IMR-90 (cell line): ENCODE measurements at regions not wholly inside any gene's neighbourhood (a gene's known extent, or its start where the extent isn't known, plus 50 kb on each side); places are given as distances from the start of the nearest gene placed in this dataset.

Experiments
- ATAC-seq: fragments of 200-7000 bp; cut with Tn5 transposase; 2 replicates; pipeline ENCODE4 v1.9.1; 2020; ENCODE audit warnings: low read depth, mild to moderate bottlenecking, moderate library complexity
- BruUV-seq: library from RNA; stranded (reverse); fragments of 400-500 nt; replicated peaks from 2 replicates; lab custom pipeline; 2021; lab: Mats Ljungman, UMichigan
- CTCF ChIA-PET: fragments of 300-600 bp; formaldehyde crosslinking; extraction: SDS; loops from one replicate; lab custom pipeline; 2021; ENCODE audit warnings: antibody characterized with exemption; lab: Yijun Ruan, JAX
- POLR2A ChIA-PET: fragments of 300-600 bp; sonication (Branson Sonifier 250); formaldehyde crosslinking; loops from one replicate; lab custom pipeline; 2022; ENCODE audit warnings: antibody characterized with exemption; ENCODE audit not compliant: unreplicated experiment; lab: Charles Lee
- DNase-seq: peaks from one replicate; pipeline ENCODE4 v3.0.0; 2013
- H2AFZ ChIP-seq: replicated peaks from 2 replicates; pipeline ENCODE3; 2013; ENCODE audit warnings: low read length, mild to moderate bottlenecking; ENCODE audit not compliant: poor library complexity
- H2AK5ac ChIP-seq: 2 replicates; pipeline ENCODE4 v1.6.1; 2013; ENCODE audit warnings: low read depth, low read length, inconsistent platforms
- H2AK9ac ChIP-seq: replicated peaks from 2 replicates; pipeline ENCODE3; 2013; ENCODE audit warnings: mild to moderate bottlenecking, low read depth, low read length, moderate library complexity; ENCODE audit not compliant: poor library complexity
- H2BK120ac ChIP-seq: 2 replicates; pipeline ENCODE4 v1.6.1; 2013; ENCODE audit warnings: low read depth, low read length, inconsistent platforms
- H2BK15ac ChIP-seq: 3 replicates; pipeline ENCODE4 v1.6.1; 2013; ENCODE audit warnings: low read depth, low read length, inconsistent platforms
- H2BK20ac ChIP-seq: 2 replicates; pipeline ENCODE4 v1.6.1; 2013; ENCODE audit warnings: low read depth, mild to moderate bottlenecking, inconsistent platforms, low read length, moderate library complexity
- H2BK5ac ChIP-seq: 2 replicates; pipeline ENCODE4 v1.6.1; 2013; ENCODE audit warnings: mild to moderate bottlenecking, low read depth, low read length, inconsistent platforms; ENCODE audit not compliant: poor library complexity, severe bottlenecking
- H3K14ac ChIP-seq: replicated peaks from 2 replicates; pipeline ENCODE4 v1.6.1; 2013; ENCODE audit warnings: low read depth, low read length, inconsistent platforms
- H3K18ac ChIP-seq: 2 replicates; pipeline ENCODE4 v1.6.1; 2013; ENCODE audit warnings: low read depth, low read length, control low read depth
- H3K23ac ChIP-seq: 2 replicates; pipeline ENCODE4 v1.6.1; 2013; ENCODE audit warnings: low read depth, low read length, inconsistent platforms
- H3K27ac ChIP-seq: 2 replicates; pipeline ENCODE4 v1.5.1; 2013; ENCODE audit warnings: mild to moderate bottlenecking, control low read depth, low read length; ENCODE audit not compliant: insufficient read depth
- H3K27me3 ChIP-seq: 2 replicates; pipeline ENCODE4 v1.6.1; 2013; ENCODE audit warnings: low read length; ENCODE audit not compliant: control insufficient read depth, insufficient read depth
- H3K36me3 ChIP-seq: 2 replicates; pipeline ENCODE4 v1.6.1; 2013; ENCODE audit warnings: low read length, mixed read lengths; ENCODE audit not compliant: control insufficient read depth, insufficient read depth
- H3K4ac ChIP-seq: 2 replicates; pipeline ENCODE4 v1.6.1; 2013; ENCODE audit warnings: low read depth, low read length, inconsistent platforms
- H3K4me1 ChIP-seq: 2 replicates; pipeline ENCODE4 v1.6.1; 2013; ENCODE audit warnings: low read length, mixed read lengths; ENCODE audit not compliant: control insufficient read depth, insufficient read depth
- H3K4me2 ChIP-seq: 2 replicates; pipeline ENCODE4 v1.6.1; 2013; ENCODE audit warnings: low read depth, mild to moderate bottlenecking, control low read depth, low read length, moderate library complexity
- H3K4me3 ChIP-seq: 2 replicates; pipeline ENCODE4 v1.5.1; 2013; ENCODE audit warnings: low read depth, mild to moderate bottlenecking, control low read depth, low read length, moderate library complexity; ENCODE audit not compliant: insufficient read depth
- H3K56ac ChIP-seq: 2 replicates; pipeline ENCODE4 v1.6.1; 2013; ENCODE audit warnings: low read length, inconsistent platforms; ENCODE audit not compliant: insufficient read depth; ENCODE audit errors: extremely low read depth
- H3K79me1 ChIP-seq, 2 experiments: 2 replicates each; pipeline ENCODE4 v1.6.1; 2013; ENCODE audit warnings: low read length in 2 of 2, inconsistent platforms in 1 of 2, low read depth in 1 of 2
- H3K9ac ChIP-seq: 2 replicates; pipeline ENCODE4 v1.6.1; 2013; ENCODE audit warnings: low read depth, low read length, control low read depth
- H3K9me1 ChIP-seq: 2 replicates; pipeline ENCODE4 v1.6.1; 2013; ENCODE audit warnings: low read length, inconsistent platforms; ENCODE audit not compliant: insufficient read depth
- H3K9me3 ChIP-seq: 2 replicates; pipeline ENCODE4 v1.6.1; 2013; ENCODE audit warnings: low read length; ENCODE audit not compliant: control insufficient read depth, insufficient read depth
- H4K20me1 ChIP-seq: 2 replicates; pipeline ENCODE4 v1.6.1; 2013; ENCODE audit warnings: low read length, inconsistent platforms; ENCODE audit not compliant: insufficient read depth
- H4K5ac ChIP-seq: 2 replicates; pipeline ENCODE4 v1.6.1; 2013; ENCODE audit warnings: mild to moderate bottlenecking, low read depth, low read length, control low read depth
- H4K8ac ChIP-seq, 2 experiments: 2 replicates each; pipeline ENCODE4 v1.6.1; 2013; ENCODE audit warnings: low read depth in 2 of 2, low read length in 2 of 2, control low read depth in 1 of 2, inconsistent platforms in 1 of 2
- H4K91ac ChIP-seq: 2 replicates; pipeline ENCODE4 v1.6.1; 2013; ENCODE audit warnings: low read depth, low read length, inconsistent platforms; ENCODE audit not compliant: insufficient read depth
- CEBPB ChIP-seq: IDR thresholded peaks from 2 replicates; pipeline ENCODE4 v1.6.1; 2012; ENCODE audit warnings: low read depth, low read length, improper control_type of control experiment
- MAFK ChIP-seq: IDR thresholded peaks from 2 replicates; pipeline ENCODE4 v1.6.1; 2012; ENCODE audit warnings: low read depth, low read length, improper control_type of control experiment
- RAD21 ChIP-seq: IDR thresholded peaks from 2 replicates; pipeline ENCODE4 v1.6.1; 2012; ENCODE audit warnings: low read length, improper control_type of control experiment
- RFX5 ChIP-seq: IDR thresholded peaks from 2 replicates; pipeline ENCODE4 v1.8.0; 2012; ENCODE audit warnings: low read depth, mild to moderate bottlenecking, low read length, moderate library complexity
- WGBS, 2 experiments: methylation state at CpG; one replicate each; pipeline versions ENCODE4 v1.1.5 to v1.1.7; 2013; ENCODE audit warnings: missing lambda C conversion rate in 2 of 2; ENCODE audit not compliant: insufficient read length in 1 of 2; ENCODE audit errors: extremely low coverage in 2 of 2; 5-methylcytosine and 5-hydroxymethylcytosine counted together
- dilution Hi-C: fragments of 300-500 bp; cut with HindIII; formaldehyde crosslinking; loops from one replicate; pipeline ENCODE4 v1.14.3; 2018; ENCODE audit warnings: low sequenced_read_pairs; ENCODE audit not compliant: unreplicated experiment
- in situ Hi-C: fragments of 300-500 bp; cut with MboI; formaldehyde crosslinking; loops from 3 replicates; pipeline ENCODE4 v1.14.3; 2019; ENCODE audit warnings: low sequenced_read_pairs, inconsistent platforms, mixed read lengths
- intact Hi-C: fragments of 100-400 bp; cut with micrococcal nuclease; formaldehyde crosslinking; loops from 2 replicates; pipeline ENCODE4 v1.10.0; 2022
- TF ChIP-seq, protein P1 (sequence below): fragments of 150-350 bp; IDR thresholded peaks from 2 replicates; pipeline ENCODE4 v1.6.1; 2016; ENCODE audit warnings: low read depth, mild to moderate bottlenecking, low read length, moderate library complexity, borderline replicate concordance

DNA sequence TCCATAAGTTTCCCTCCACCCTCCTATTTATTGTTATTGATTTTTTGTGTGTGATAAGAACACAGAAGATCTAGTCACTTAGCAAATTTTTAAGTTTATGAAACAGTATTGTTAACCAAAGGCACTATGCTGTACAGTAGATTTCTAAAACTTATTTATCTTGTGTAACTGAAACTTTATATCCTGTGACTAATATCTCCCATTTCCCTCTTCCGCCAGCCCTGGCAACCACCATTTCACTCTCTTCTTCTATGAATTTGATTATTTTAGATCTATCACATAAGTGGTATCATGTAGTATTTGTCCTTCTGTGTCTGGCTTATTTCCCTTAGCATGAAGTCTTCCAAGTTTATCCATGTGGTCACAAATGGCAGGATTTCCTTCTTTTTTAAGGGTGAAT, 144.3 kb upstream of the INHBA start:
- Histone ChIP-seq H3K9me1 (no peaks in the 10 kb centered on the region), H4K91ac (no peak overlapping the region), H3K4me1 (no peaks in the 10 kb centered on the region), H4K5ac (no peak overlapping the region), H3K4ac (no peak overlapping the region), H3K4me2 (no peak overlapping the region), H3K18ac (no peak overlapping the region), H3K27me3 (no peaks in the 10 kb centered on the region), H3K56ac (no peak overlapping the region), H3K36me3 (no peaks in the 10 kb centered on the region), H2AFZ (no peak overlapping the region), H4K8ac (no peak overlapping the region), H2AK9ac (no peak overlapping the region), H3K23ac (no peak overlapping the region), H2BK120ac (no peak overlapping the region), H2BK20ac (no peak overlapping the region), H3K9ac (no peak overlapping the region), H2BK5ac (no peak overlapping the region), H3K9me3 (no peaks in the 10 kb centered on the region; the same call in 1 of the 2 replicates), H3K14ac (no peak overlapping the region), H3K4me3 (no peak overlapping the region), H2BK15ac (no peak overlapping the region), H3K27ac (no peak overlapping the region), H3K79me1 (no peaks in the 10 kb centered on the region), H4K20me1 (no peaks in the 10 kb centered on the region), H2AK5ac (no peak overlapping the region)
- no CpG with 5 or more reads among the region's 1 CpG for WGBS, 2 experiments
- in situ Hi-C loops = no loop called here
- intact Hi-C loops = no loop called here
- DNase-seq (peak; percentile 16), ATAC-seq (no peak)
- BruUV-seq = no TSS peak
- TF ChIP-seq CEBPB (no peak), RFX5 (no peak), MAFK (no peak), RAD21 (no peak)
- TF ChIP-seq, protein P1, sequence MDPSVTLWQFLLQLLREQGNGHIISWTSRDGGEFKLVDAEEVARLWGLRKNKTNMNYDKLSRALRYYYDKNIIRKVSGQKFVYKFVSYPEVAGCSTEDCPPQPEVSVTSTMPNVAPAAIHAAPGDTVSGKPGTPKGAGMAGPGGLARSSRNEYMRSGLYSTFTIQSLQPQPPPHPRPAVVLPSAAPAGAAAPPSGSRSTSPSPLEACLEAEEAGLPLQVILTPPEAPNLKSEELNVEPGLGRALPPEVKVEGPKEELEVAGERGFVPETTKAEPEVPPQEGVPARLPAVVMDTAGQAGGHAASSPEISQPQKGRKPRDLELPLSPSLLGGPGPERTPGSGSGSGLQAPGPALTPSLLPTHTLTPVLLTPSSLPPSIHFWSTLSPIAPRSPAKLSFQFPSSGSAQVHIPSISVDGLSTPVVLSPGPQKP = no peak
- ChIA-PET POLR2A (no interaction called here), CTCF (no interaction called here)
- dilution Hi-C loops = no loop called here
